ENCODE measurements at regions not wholly inside any gene's neighbourhood (a gene's known extent, or its start where the extent isn't known, plus 50 kb on each side); places are given as distances from the start of the nearest gene placed in this dataset.
"Not testable (repeated sequence)": the region's sequence is repeated elsewhere in the genome, so short reads cannot be mapped to it uniquely, and the experiment has no call there.

DNA sequence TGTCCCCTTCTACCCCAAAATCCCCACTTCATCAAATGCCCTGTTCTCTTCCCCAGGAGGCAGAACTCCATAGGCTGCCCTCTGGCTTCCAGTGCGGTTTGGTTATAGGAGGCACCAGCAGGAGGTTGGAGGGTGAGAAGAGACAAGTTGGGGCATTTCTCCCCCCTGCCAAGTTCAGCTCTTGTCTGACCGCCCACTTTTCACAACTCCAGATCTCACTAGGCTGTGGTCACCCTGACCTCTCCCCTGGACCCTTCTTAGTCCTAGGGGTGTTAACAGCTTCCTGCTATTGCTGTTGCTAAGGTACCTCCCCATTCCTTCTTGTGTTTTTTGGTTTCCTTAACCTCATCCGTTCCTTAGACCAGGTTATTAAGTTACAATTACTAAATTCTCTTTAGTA lies 95.1 kb downstream of the FOXD4L6 start:
- H3K27me3 Mint-ChIP-seq, H3K4me3 Mint-ChIP-seq, H3K27ac Mint-ChIP-seq, H3K36me3 Mint-ChIP-seq, H3K9me3 Mint-ChIP-seq, H3K4me1 Mint-ChIP-seq: not testable (repeated sequence)

DNA sequence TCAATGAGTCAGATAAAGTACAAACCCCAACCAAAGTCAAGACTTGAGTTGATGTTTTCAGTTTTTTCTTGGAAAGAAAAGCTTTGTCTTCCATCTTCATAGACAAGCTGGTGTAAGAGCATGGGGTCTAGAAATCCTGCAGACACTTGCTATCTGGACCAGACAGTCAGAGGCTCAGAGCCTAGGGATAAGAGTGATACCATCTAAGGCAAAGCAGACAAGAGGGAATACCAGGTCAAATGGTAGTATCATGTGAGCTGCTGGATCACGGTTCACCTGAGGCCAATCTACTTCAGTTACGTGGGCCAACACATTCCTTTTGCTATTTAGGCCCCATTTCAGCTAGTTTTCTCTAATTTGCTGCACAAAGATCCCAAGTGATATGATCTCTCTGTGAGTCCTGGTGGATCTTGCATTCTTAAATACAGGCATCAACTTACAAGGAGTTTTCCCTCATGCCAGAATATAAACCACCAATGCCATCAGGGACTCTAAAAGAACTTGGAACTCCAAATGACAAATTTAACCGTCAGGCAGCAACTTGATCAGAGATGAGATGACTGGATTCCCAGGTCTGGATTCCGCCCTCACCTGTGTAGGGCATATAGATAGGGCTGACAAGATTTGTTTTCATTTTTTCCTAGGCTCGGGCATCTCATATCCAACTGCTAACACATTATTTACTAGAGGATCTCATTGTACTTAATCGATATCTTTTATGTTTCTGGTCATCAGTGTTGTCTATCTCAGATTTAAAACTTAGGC lies 101.4 kb downstream of the FOXD4L6 start:
- H3K27ac Mint-ChIP-seq, H3K36me3 Mint-ChIP-seq, H3K4me1 Mint-ChIP-seq, H3K9me3 Mint-ChIP-seq, H3K4me3 Mint-ChIP-seq, H3K27me3 Mint-ChIP-seq: not testable (repeated sequence)

DNA sequence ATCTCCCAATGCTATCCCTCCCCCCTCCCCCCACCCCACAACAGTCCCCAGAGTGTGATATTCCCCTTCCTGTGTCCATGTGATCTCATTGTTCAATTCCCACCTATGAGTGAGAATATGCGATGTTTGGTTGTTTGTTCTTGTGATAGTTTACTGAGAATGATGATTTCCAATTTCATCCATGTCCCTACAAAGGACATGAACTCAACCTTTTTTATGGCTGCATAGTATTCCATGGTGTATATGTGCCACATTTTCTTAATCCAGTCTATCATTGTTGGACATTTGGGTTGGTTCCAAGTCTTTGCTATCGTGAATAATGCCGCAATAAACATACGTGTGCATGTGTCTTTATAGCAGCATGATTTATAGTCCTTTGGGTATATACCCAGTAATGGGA lies 106.1 kb downstream of the FOXD4L6 start:
- not testable (repeated sequence) for H3K4me1 Mint-ChIP-seq, H3K27me3 Mint-ChIP-seq, H3K27ac Mint-ChIP-seq, H3K4me3 Mint-ChIP-seq, H3K9me3 Mint-ChIP-seq
- peaks cover 13% of the 10 kb centered on the region for H3K36me3 Mint-ChIP-seq

DNA sequence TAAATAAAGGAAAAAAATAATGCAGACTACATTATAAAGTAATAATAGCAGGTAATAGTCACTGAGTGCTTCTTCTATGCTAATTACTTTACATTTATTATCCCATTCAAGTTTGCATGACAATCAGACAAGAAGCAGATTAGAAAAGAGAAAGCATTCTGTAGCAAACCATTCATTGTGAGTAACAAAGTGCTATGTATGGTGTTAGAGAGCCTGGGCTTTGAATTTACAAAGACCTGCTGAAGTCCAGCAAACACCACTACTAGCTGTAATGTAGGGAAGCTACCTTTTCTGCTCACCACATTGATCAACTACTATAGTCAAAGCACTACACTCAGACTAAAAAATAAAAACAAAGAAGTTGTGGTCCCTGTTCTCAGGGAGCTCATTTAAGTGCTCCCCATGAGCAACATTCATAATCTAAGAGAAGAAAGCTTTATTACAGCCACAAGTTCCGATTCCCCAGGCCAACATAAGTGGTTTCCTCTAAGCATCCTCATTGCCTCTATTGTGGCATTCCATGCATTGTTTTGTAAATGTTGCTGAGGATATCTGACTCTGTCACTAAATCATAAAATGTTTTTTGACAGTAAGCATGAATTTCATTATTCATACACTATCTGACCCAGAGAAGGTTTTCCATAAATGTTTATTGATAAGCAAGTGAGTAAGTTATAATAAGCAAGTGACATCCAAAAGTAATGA lies 108.5 kb downstream of the FOXD4L6 start:
- not testable (repeated sequence) for H3K36me3 Mint-ChIP-seq, H3K4me1 Mint-ChIP-seq, H3K27me3 Mint-ChIP-seq, H3K27ac Mint-ChIP-seq, H3K4me3 Mint-ChIP-seq, H3K9me3 Mint-ChIP-seq

DNA sequence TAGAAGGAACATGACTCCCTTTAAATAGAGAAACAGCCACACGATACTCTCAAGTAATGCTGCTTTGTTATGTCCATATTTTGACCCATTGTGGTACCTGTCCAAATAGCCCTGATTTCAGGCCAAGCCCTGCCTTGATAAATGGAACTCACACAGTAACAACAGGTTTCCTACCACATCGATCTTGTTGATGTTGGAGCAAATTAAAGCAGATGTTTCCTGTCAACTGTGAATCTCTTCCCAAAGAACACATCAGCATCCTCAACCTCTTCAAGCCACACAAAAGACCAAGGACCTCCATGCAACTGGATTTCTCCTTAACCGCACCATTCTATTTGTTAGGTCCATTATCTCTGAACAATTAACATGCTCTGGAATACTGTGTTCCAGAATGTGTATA lies 109.5 kb downstream of the FOXD4L6 start:
- H3K4me3 Mint-ChIP-seq, H3K4me1 Mint-ChIP-seq, H3K27me3 Mint-ChIP-seq, H3K9me3 Mint-ChIP-seq, H3K27ac Mint-ChIP-seq: not testable (repeated sequence)
- H3K36me3 Mint-ChIP-seq: peaks cover 14% of the 10 kb centered on the region

DNA sequence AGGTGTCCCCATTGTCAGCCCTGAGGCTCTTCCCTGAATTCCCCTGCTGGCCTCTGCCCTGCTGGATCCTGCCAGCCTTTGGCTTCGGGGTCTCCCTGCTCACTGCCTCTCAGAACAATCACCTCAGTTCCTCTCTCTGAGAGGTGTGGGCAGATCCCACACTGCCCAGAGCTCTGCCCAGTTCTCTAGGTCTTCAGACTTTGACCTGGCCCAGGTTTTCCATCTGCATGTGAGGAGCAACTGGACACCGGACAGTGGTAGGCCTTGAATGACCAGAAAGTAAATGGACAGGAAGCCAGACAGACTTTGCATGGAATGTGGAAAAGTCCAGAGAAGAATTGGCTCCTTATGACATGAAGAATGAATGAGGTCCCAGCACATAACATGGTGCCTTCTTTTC lies 111.8 kb downstream of the FOXD4L6 start:
- H3K4me3 Mint-ChIP-seq, H3K27ac Mint-ChIP-seq, H3K27me3 Mint-ChIP-seq, H3K9me3 Mint-ChIP-seq, H3K4me1 Mint-ChIP-seq: not testable (repeated sequence)
- peaks cover 17% of the 10 kb centered on the region for H3K36me3 Mint-ChIP-seq

DNA sequence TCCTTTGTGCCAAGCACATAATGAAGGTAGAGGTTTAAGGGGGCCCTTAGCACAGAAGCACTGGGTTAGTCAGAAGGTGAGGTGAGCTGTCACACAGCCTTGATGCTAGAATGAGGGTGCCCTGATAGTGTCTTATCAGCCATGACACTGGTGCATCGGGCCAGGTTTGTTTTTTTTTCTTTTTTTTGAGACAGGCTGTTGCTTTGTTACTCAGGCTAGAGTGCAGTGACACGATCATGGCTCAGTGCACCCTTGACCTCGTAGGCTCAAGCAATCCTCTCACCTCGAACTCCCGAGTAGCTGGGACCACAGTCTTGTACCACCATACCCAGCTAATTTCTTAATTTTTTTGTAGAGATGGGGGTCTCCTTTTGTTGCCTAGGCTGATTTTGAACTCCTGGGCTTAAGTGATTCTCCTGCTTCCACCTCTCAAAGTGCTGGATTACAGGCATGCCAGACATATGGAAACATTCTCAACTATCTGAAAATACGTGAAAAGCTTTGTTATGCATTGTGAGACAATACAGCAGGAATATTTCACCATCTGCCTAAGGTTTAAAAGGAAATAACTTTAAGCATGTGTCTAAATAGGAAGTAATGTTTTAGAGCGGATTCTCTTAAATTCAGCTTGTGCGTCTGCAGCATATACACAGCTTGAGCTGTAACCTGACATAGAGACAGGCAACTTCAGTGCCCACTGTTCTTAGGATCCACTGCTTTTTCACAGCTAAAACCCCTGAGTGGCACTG lies 128.4 kb downstream of the FOXD4L6 start:
- peaks cover 12% of the 10 kb centered on the region for H3K36me3 Mint-ChIP-seq
- not testable (repeated sequence) for H3K9me3 Mint-ChIP-seq, H3K27me3 Mint-ChIP-seq, H3K4me3 Mint-ChIP-seq, H3K27ac Mint-ChIP-seq
- peaks cover 47% of the 10 kb centered on the region for H3K4me1 Mint-ChIP-seq

DNA sequence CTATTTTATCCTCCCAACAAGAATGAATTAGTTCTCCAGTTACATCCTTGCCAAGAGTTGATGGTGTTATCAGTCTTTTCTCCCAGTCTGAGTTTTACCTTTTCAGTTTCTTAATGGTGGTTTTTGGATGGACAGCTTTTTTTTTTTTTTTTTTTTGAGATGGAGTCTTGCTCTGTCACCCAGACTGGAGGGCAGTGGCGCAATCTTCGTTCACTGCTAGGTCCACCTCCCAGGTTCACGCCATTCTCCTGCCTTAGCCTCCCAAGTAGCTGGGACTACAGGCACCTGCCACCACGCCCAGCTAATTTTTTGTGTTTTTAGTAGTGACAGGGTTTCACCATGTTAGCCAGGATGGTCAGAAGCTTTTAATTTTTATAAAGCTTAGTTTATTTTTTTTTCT lies 133.0 kb downstream of the FOXD4L6 start:
- not testable (repeated sequence) for H3K27me3 Mint-ChIP-seq, H3K36me3 Mint-ChIP-seq, H3K4me3 Mint-ChIP-seq, H3K9me3 Mint-ChIP-seq, H3K27ac Mint-ChIP-seq
- peaks cover 57% of the 10 kb centered on the region for H3K4me1 Mint-ChIP-seq

DNA sequence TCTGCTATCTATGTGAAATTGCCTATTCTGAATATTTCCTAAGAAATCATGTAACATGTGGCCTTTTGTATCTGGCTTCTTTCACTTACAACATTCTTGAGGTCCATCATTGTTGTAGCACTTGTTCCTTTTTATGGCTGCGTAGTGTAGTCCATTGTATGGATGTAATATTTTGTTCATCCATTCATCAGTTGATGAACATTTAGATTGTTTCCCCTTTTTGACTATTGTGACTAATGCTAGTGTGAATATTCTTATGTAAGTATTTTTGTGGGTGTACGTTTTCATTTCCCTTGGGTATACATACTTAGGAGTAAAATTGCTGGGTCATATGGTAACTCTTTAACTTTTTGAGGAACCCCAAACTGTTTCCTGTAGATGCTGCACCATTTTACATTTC lies 134.6 kb downstream of the FOXD4L6 start:
- H3K4me3 Mint-ChIP-seq, H3K36me3 Mint-ChIP-seq, H3K9me3 Mint-ChIP-seq, H3K27me3 Mint-ChIP-seq: not testable (repeated sequence)
- H3K27ac Mint-ChIP-seq: peak overlapping the region; percentile 47
- peaks cover 50% of the 10 kb centered on the region for H3K4me1 Mint-ChIP-seq

DNA sequence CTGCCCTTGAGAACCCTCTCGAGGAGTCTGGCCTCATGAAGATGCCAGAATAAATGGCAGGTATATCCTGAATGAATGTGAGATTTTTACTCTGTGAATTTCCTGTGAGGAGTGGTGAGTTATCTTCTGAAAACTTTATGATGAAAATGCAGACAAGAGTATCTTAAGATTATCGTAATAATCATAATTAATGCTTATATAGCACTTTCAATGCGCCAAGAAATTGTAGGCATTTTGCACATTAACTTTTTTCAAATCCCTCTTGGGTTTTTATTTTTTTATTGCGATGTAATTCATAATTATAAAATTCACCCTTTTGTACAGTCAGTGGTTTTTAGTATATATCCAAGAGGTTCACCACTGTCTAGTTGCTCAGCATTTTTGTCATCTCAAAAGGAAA lies 135.1 kb downstream of the FOXD4L6 start:
- Mint-ChIP-seq H3K4me1 (peaks cover 47% of the 10 kb centered on the region), H3K36me3 (peaks cover 12% of the 10 kb centered on the region), H3K27ac (peak overlapping the region; percentile 47)
- H3K9me3 Mint-ChIP-seq, H3K4me3 Mint-ChIP-seq, H3K27me3 Mint-ChIP-seq: not testable (repeated sequence)

DNA sequence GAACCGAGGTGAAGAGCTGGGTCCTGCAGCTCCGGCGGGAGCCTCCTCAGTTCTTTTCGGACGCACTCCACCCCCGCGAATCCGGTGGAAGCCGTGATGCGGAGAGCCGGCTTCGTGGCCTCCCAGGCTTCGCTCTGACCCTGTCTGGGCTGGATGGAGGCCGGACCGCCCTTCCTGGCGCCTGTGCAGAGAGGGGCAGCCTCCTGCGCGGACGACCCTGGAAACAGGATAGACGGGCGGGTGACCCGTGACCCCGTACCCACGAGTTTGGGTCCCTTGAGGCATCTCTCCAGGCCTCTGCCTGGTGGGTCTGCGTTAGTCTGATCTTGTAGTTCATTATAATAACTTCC lies 136.0 kb downstream of the FOXD4L6 start:
- H3K9me3 Mint-ChIP-seq, H3K27ac Mint-ChIP-seq, H3K4me3 Mint-ChIP-seq, H3K27me3 Mint-ChIP-seq: not testable (repeated sequence)
- peaks cover 41% of the 10 kb centered on the region for H3K4me1 Mint-ChIP-seq
- peaks cover 17% of the 10 kb centered on the region for H3K36me3 Mint-ChIP-seq

DNA sequence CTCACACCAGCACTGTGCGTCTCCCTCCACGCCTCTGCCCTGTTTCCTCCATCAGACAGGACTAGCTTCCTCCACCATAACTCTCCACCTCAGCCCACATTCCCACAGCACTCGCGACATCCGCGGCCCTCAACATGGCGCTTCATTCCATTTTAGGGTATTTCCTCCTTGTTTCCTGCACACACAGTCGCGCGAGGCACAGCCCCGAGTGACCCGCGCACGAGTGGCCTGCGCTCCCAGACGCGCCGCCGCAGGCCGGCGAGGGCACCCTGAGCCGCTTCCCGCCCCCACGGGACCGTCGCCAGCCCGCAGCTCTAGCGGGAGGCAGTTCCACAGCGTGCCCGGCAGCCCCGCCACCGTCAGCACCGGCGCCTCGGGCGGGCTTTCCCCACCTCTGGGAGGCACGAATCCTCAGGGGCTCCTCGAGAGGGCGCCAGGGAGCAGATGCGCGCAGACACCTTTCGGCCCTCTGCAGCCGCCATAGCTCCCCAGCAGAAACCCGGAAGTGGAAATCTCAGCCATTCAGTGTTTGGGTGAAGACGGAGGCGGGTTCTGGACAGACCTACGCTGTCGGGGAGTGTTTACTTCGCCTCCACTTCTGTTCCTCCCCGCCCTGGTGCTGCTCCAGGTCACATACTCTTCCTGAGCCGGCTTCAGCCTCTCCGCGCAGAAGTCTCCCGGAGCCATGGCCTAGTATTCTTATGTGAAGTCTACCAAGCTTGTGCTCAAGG lies 136.6 kb downstream of the FOXD4L6 start:
- H3K36me3 Mint-ChIP-seq: peaks cover 15% of the 10 kb centered on the region
- H3K4me3 Mint-ChIP-seq, H3K9me3 Mint-ChIP-seq, H3K27ac Mint-ChIP-seq, H3K27me3 Mint-ChIP-seq: not testable (repeated sequence)
- H3K4me1 Mint-ChIP-seq: peaks cover 36% of the 10 kb centered on the region

DNA sequence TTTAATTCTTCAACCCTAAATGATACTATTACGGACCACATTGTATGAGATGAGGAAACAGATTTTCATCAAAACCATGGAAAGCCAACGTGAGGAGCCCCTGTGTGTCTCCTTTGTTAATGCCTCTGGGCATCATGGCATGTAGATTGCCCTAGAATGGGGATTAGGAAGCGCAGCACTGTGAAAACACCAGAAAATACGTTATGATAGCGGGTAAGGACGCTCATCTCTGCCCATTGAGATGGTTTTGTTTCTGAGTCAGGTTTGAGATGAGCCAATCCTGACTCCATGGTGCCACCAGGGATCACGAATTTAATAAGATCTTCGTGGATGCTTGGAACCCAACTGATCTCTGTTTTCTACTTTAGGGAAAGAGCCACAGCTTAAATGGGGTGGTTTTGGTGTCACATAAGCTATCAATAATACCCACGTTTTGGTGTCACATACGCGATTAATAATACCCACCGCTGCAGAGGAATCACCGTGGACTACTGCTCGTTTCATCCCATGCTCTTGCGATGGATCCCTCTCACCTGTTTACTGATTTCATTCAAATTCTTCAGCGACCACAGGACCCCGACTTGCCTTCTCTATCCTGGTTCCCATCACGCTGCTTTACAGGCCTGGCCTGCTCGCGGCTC lies 137.3 kb downstream of the FOXD4L6 start:
- not testable (repeated sequence) for H3K4me3 Mint-ChIP-seq, H3K9me3 Mint-ChIP-seq, H3K27me3 Mint-ChIP-seq, H3K27ac Mint-ChIP-seq
- H3K4me1 Mint-ChIP-seq: peaks cover 31% of the 10 kb centered on the region
- peaks cover 13% of the 10 kb centered on the region for H3K36me3 Mint-ChIP-seq

DNA sequence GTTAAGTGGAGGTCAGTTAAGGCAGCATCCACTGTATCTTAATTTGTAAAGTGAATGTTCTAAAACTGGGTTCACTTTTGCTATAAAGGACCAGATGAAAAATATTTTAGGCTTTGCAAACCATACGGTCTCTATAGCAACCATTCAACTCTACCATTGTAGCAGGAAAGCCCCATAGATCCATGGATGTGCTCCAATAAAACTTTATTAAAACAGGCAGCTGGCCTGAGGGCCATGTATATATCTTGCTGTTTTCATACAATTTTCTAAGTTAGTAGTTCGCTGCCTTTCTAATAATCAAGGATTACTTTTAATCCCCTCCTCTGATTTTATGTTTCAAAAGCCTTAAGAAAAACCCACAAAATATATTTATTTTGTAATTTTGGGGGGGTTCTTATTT lies 142.1 kb downstream of the FOXD4L6 start:
- H3K27me3 Mint-ChIP-seq, H3K9me3 Mint-ChIP-seq, H3K4me1 Mint-ChIP-seq, H3K27ac Mint-ChIP-seq, H3K4me3 Mint-ChIP-seq: not testable (repeated sequence)
- peaks cover 14% of the 10 kb centered on the region for H3K36me3 Mint-ChIP-seq

DNA sequence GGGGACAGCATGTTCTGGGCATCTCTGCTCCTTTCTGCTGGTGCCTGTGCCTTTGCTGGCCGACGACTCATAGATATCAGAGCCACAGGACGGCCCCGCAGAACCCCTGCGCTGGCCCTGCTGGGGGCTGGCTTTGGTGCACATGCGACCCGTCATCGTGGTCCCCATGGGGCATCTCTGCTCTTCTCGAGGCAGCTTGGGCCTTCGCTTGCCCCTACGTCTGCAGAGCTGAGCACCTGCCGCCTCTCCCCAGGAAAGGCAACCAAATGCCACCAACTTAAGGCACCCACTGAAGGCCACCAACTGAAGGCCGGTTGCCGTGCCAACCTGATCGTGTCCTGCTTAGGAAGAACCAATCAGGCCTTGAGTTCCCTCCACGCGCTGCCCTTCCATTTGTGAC lies 153.1 kb downstream of the FOXD4L6 start:
- not testable (repeated sequence) for H3K27ac Mint-ChIP-seq, H3K4me3 Mint-ChIP-seq, H3K4me1 Mint-ChIP-seq, H3K36me3 Mint-ChIP-seq, H3K9me3 Mint-ChIP-seq, H3K27me3 Mint-ChIP-seq

DNA sequence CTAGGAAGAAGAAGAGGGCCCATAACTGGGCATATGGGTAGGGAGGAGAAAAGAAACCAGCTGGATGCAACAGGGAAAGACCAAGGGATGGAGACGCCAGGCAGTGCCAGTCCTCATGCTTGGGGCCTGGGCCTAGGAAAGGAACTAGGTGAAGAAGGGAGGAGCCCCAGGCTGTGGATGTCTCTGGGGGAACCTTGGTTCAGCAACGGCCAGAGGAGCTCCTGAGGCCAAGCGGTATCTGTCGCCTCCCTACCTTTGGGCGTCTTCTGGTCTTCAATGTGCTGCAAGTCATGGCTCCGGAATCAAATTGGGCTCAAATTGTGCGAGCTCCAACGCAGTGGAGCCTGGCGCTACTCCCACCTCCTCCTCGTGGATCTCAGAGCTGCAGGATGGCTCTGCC lies 153.6 kb downstream of the FOXD4L6 start:
- not testable (repeated sequence) for H3K4me1 Mint-ChIP-seq, H3K4me3 Mint-ChIP-seq, H3K27ac Mint-ChIP-seq, H3K27me3 Mint-ChIP-seq, H3K36me3 Mint-ChIP-seq, H3K9me3 Mint-ChIP-seq
